ENCODE measurements at regions not wholly inside any gene's neighbourhood (a gene's known extent, or its start where the extent isn't known, plus 50 kb on each side); places are given as distances from the start of the nearest gene placed in this dataset.

DNA sequence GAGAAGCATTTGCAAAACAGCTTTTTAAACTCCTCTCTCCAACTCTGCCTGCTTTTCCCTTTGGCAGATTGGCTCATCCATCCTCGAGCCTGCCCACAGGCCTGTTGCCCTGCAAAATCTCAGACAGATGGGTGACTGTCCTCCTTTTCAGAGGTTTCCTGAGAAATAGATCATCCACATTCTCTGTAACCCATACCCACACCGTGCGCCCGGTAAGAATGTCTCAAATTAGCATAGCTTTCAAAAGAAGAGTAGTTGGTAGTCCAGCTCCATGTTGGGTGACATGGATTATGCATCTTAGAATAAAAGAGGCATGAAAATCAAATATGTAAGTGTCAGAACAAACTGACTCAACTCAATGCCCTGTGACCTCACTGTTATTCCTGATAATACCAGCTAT is 457.9 kb downstream of the TSN start:
- POLR2A ChIA-PET = no interaction called here
- CTCF ChIA-PET = no interaction called here
- DNase-seq (ENCODE audit: extremely low spot score) = no peak
- TF ChIP-seq FOXM1 (IDR thresholded peaks at IDR 0.05; ENCODE audit: borderline replicate concordance) (no peak), ZNF384 (IDR thresholded peaks at IDR 0.05) (no peak), L3MBTL2 (conservative IDR thresholded peaks at IDR 0.05) (no peak), ELF4 (IDR thresholded peaks at IDR 0.05) (no peak), NFRKB (IDR thresholded peaks at IDR 0.05) (no peak), FOXA1 (IDR thresholded peaks at IDR 0.05) (no peak), BHLHE40 (IDR thresholded peaks at IDR 0.05; ENCODE audit: borderline replicate concordance) (no peak), TARDBP (IDR thresholded peaks at IDR 0.05) (no peak), SP1 (IDR thresholded peaks at IDR 0.05) (no peak), SUZ12 (IDR thresholded peaks at IDR 0.05) (no peak), CTBP1 (IDR thresholded peaks at IDR 0.05; ENCODE audit: borderline replicate concordance) (no peak), HDGF (IDR thresholded peaks at IDR 0.05; ENCODE audit: borderline replicate concordance) (no peak), FOXK2 (IDR thresholded peaks at IDR 0.05) (no peak), LEF1 (IDR thresholded peaks at IDR 0.05; ENCODE audit: borderline replicate concordance) (no peak), ARNT (IDR thresholded peaks at IDR 0.05) (no peak)
- TF ChIP-seq, protein P1, sequence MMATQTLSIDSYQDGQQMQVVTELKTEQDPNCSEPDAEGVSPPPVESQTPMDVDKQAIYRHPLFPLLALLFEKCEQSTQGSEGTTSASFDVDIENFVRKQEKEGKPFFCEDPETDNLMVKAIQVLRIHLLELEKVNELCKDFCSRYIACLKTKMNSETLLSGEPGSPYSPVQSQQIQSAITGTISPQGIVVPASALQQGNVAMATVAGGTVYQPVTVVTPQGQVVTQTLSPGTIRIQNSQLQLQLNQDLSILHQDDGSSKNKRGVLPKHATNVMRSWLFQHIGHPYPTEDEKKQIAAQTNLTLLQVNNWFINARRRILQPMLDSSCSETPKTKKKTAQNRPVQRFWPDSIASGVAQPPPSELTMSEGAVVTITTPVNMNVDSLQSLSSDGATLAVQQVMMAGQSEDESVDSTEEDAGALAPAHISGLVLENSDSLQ (IDR thresholded peaks at IDR 0.05) = no peak

- ChIA-PET CTCF (no interaction called here), POLR2A (no interaction called here)
- no peak for DNase-seq (ENCODE audit: extremely low spot score)
- TF ChIP-seq BHLHE40 (IDR thresholded peaks at IDR 0.05; ENCODE audit: borderline replicate concordance) (no peak), SP1 (IDR thresholded peaks at IDR 0.05) (no peak), ZNF384 (IDR thresholded peaks at IDR 0.05) (no peak), SUZ12 (IDR thresholded peaks at IDR 0.05) (no peak), LEF1 (IDR thresholded peaks at IDR 0.05; ENCODE audit: borderline replicate concordance) (no peak), ELF4 (IDR thresholded peaks at IDR 0.05) (no peak)
- TF ChIP-seq, protein P1 (IDR thresholded peaks at IDR 0.05) = no peak
Measured at GRCh38 chr2:122216071-122216470, 460.6 kb downstream of the TSN start.

- TF ChIP-seq ZNF384 (IDR thresholded peaks at IDR 0.05) (no peak), FOXA1 (IDR thresholded peaks at IDR 0.05) (no peak)
- TF ChIP-seq, protein P1 (IDR thresholded peaks at IDR 0.05) = no peak
- DNase-seq (ENCODE audit: extremely low spot score) = no peak
- POLR2A ChIA-PET = no interaction called here
- CTCF ChIA-PET = no interaction called here
Measured at GRCh38 chr2:122216901-122217300, 461.4 kb downstream of the TSN start.

DNA sequence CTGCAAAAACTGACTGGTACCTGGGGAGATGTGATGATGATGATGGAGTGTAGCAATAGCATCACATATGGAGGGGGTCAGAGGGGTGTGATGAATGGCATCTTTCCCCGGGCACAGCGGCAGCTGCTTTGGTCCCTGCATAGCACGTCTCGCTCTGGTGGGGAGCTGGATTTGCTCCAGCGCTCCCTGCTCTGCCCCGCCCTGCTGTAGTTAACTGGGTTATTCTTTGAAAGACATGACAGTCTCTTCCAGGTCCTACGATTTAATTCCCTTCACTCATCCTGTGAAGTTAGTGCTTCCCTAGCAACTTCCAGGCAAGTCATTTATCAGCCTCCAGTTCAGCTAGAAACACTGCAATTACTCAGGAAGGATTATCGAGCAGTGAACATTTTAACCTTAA is 463.1 kb downstream of the TSN start:
- CTCF ChIA-PET = interaction anchor here (0.6 kb wide), 1 partner anchor 10 kb away, joined by 3 read pairs; no protein-coding TSS in a partner anchor
- TF ChIP-seq ELF4 (IDR thresholded peaks at IDR 0.05) (no peak), LEF1 (IDR thresholded peaks at IDR 0.05; ENCODE audit: borderline replicate concordance) (no peak), TARDBP (IDR thresholded peaks at IDR 0.05) (no peak), ARNT (IDR thresholded peaks at IDR 0.05) (no peak), ZNF384 (IDR thresholded peaks at IDR 0.05) (no peak), SP1 (IDR thresholded peaks at IDR 0.05) (no peak)
- DNase-seq (ENCODE audit: extremely low spot score) = no peak
- POLR2A ChIA-PET = no interaction called here

GRCh38 chr2:122219504-122219903 is 464.1 kb downstream of the TSN start:
- no peak for TF ChIP-seq SP1 (IDR thresholded peaks at IDR 0.05)
- TF ChIP-seq NFRKB (IDR thresholded peaks at IDR 0.05) = no peak
- no peak for TF ChIP-seq ZNF384 (IDR thresholded peaks at IDR 0.05)
- TF ChIP-seq, protein P1 (IDR thresholded peaks at IDR 0.05) = no peak
- TF ChIP-seq FOXA1 (IDR thresholded peaks at IDR 0.05) = no peak
- no peak for TF ChIP-seq ELF4 (IDR thresholded peaks at IDR 0.05)
- no peak for TF ChIP-seq BHLHE40 (IDR thresholded peaks at IDR 0.05; ENCODE audit: borderline replicate concordance)
- no peak for TF ChIP-seq FOXK2 (IDR thresholded peaks at IDR 0.05)
- no peak for TF ChIP-seq CTBP1 (IDR thresholded peaks at IDR 0.05; ENCODE audit: borderline replicate concordance)
- no peak for TF ChIP-seq HDGF (IDR thresholded peaks at IDR 0.05; ENCODE audit: borderline replicate concordance)
- TF ChIP-seq FOXM1 (IDR thresholded peaks at IDR 0.05; ENCODE audit: borderline replicate concordance) = no peak
- TF ChIP-seq SUZ12 (IDR thresholded peaks at IDR 0.05) = no peak
- no peak for TF ChIP-seq LEF1 (IDR thresholded peaks at IDR 0.05; ENCODE audit: borderline replicate concordance)
- TF ChIP-seq ARNT (IDR thresholded peaks at IDR 0.05) = no peak
- no peak for DNase-seq (ENCODE audit: extremely low spot score)
- ChIA-PET POLR2A (no interaction called here), CTCF (no interaction called here)

DNA sequence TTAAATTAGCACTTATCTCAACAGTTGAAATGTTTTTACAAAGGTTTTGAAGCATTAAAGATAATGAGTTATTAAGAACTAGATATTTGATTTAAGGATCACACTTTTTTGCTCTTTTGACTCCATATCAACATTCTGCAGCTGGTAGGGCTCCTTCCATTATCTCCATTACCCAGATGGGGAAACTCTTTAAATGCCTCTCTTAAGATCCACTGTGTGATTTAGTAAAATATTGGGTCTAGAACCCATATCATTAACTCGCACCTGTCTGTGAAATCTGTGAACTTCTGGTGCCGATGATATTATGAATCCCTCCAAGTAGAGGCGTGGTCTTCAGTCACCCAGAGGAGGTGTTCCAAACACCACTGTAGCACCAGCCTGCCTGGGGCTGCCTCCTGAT is 466.2 kb downstream of the TSN start:
- no peak for TF ChIP-seq FOXM1 (IDR thresholded peaks at IDR 0.05; ENCODE audit: borderline replicate concordance)
- no peak for TF ChIP-seq HDGF (IDR thresholded peaks at IDR 0.05; ENCODE audit: borderline replicate concordance)
- TF ChIP-seq SP1 (IDR thresholded peaks at IDR 0.05) = no peak
- TF ChIP-seq ZNF384 (IDR thresholded peaks at IDR 0.05) = no peak
- TF ChIP-seq ELF4 (IDR thresholded peaks at IDR 0.05) = no peak
- no peak for TF ChIP-seq NFRKB (IDR thresholded peaks at IDR 0.05)
- TF ChIP-seq TARDBP (IDR thresholded peaks at IDR 0.05) = no peak
- TF ChIP-seq FOXA1 (IDR thresholded peaks at IDR 0.05) = no peak
- no peak for TF ChIP-seq LEF1 (IDR thresholded peaks at IDR 0.05; ENCODE audit: borderline replicate concordance)
- TF ChIP-seq, protein P1 (IDR thresholded peaks at IDR 0.05) = no peak
- no peak for TF ChIP-seq ARNT (IDR thresholded peaks at IDR 0.05)
- no peak for TF ChIP-seq BHLHE40 (IDR thresholded peaks at IDR 0.05; ENCODE audit: borderline replicate concordance)
- no peak for TF ChIP-seq SUZ12 (IDR thresholded peaks at IDR 0.05)
- ChIA-PET CTCF (no interaction called here), POLR2A (no interaction called here)
- no peak for DNase-seq (ENCODE audit: extremely low spot score)

All from HEK293T (cell line).